Trophoblast cell (in vitro differentiated cells and primary cell): ENCODE measurements at regions not wholly inside any gene's neighbourhood (a gene's known extent, or its start where the extent isn't known, plus 50 kb on each side); places are given as distances from the start of the nearest gene placed in this dataset.
A peak's percentile ranks its signal among the peaks of the same experiment; 100 is the strongest.

Experiments used
- DNase-seq, 2 donors: peaks; one replicate each; pipeline ENCODE4 v3.0.0-alpha.2; 2016
- H2AFZ ChIP-seq: 2 replicates; pipeline ENCODE4 v1.6.1; 2013; ENCODE audit warnings: low read length, moderate library complexity, mild to moderate bottlenecking; ENCODE audit not compliant: insufficient read depth, poor library complexity
- H2AK5ac ChIP-seq: 2 replicates; pipeline ENCODE4 v1.6.1; 2013; ENCODE audit warnings: mild to moderate bottlenecking, low read length
- H2BK120ac ChIP-seq: 2 replicates; pipeline ENCODE4 v1.6.1; 2013; ENCODE audit warnings: low read length, mild to moderate bottlenecking, moderate library complexity; ENCODE audit not compliant: insufficient read depth, poor library complexity
- H2BK12ac ChIP-seq: 2 replicates; pipeline ENCODE4 v1.6.1; 2013; ENCODE audit warnings: mild to moderate bottlenecking, low read length, moderate library complexity
- H2BK5ac ChIP-seq: 2 replicates; pipeline ENCODE4 v1.6.1; 2013; ENCODE audit warnings: low read length, low read depth, moderate library complexity, mild to moderate bottlenecking; ENCODE audit not compliant: poor library complexity
- H3K14ac ChIP-seq: 2 replicates; pipeline ENCODE4 v1.6.1; 2013; ENCODE audit warnings: mild to moderate bottlenecking, low read length
- H3K18ac ChIP-seq: 2 replicates; pipeline ENCODE4 v1.6.1; 2013; ENCODE audit warnings: mild to moderate bottlenecking, low read length
- H3K23ac ChIP-seq: 2 replicates; pipeline ENCODE4 v1.6.1; 2013; ENCODE audit warnings: low read length
- H3K27ac ChIP-seq: 2 replicates; pipeline ENCODE4 v1.5.1; 2013; ENCODE audit warnings: low read depth, mild to moderate bottlenecking, inconsistent platforms, low read length, moderate library complexity
- H3K27me3 ChIP-seq: 2 replicates; pipeline ENCODE4 v1.6.1; 2013; ENCODE audit warnings: inconsistent platforms, mild to moderate bottlenecking, low read length, moderate library complexity; ENCODE audit not compliant: insufficient read depth
- H3K36me3 ChIP-seq, 2 experiments: 1 replicate in 1 of 2; 2 replicates in 1 of 2; pipeline ENCODE4 v1.6.1; 2013; ENCODE audit warnings: low read length in 2 of 2, mild to moderate bottlenecking in 2 of 2, moderate library complexity in 1 of 2; ENCODE audit not compliant: insufficient read depth in 2 of 2, control insufficient read depth in 1 of 2
- H3K4ac ChIP-seq: 2 replicates; pipeline ENCODE4 v1.6.1; 2013; ENCODE audit warnings: low read depth, mild to moderate bottlenecking, low read length, moderate library complexity
- H3K4me1 ChIP-seq, 2 experiments: 1 replicate in 1 of 2; 2 replicates in 1 of 2; pipeline ENCODE4 v1.6.1; 2013; ENCODE audit warnings: low read length in 2 of 2, mild to moderate bottlenecking in 2 of 2, moderate library complexity in 1 of 2; ENCODE audit not compliant: insufficient read depth in 2 of 2, control insufficient read depth in 1 of 2
- H3K4me2 ChIP-seq: 2 replicates; pipeline ENCODE4 v1.6.1; 2013; ENCODE audit warnings: inconsistent platforms, mild to moderate bottlenecking, low read length, moderate library complexity
- H3K4me3 ChIP-seq: 2 replicates; pipeline ENCODE4 v1.5.1; 2013; ENCODE audit warnings: mild to moderate bottlenecking, low read depth, low read length, inconsistent platforms
- H3K79me1 ChIP-seq: one replicate; pipeline ENCODE4 v1.6.1; 2013; ENCODE audit warnings: low read length
- H3K79me2 ChIP-seq: 2 replicates; pipeline ENCODE4 v1.6.1; 2013; ENCODE audit warnings: low read length, mild to moderate bottlenecking; ENCODE audit not compliant: control insufficient read depth, insufficient read depth, poor library complexity
- H3K9ac ChIP-seq: 2 replicates; pipeline ENCODE4 v1.6.1; 2013; ENCODE audit warnings: mild to moderate bottlenecking, low read length
- H3K9me3 ChIP-seq: 2 replicates; pipeline ENCODE4 v1.6.1; 2013; ENCODE audit warnings: low read depth, mild to moderate bottlenecking, control low read depth, inconsistent platforms, low read length; ENCODE audit not compliant: insufficient read depth
- H4K12ac ChIP-seq: 2 replicates; pipeline ENCODE4 v1.6.1; 2013; ENCODE audit warnings: low read depth, mild to moderate bottlenecking, low read length, moderate library complexity
- H4K8ac ChIP-seq: 2 replicates; pipeline ENCODE4 v1.6.1; 2013; ENCODE audit warnings: low read depth, mild to moderate bottlenecking, low read length, moderate library complexity
- H4K91ac ChIP-seq: one replicate; pipeline ENCODE4 v1.6.1; 2013; ENCODE audit warnings: low read depth, mild to moderate bottlenecking, low read length, moderate library complexity
- WGBS: extraction: QIAGEN DNeasy Blood & Tissue Kit; methylation state at CpG from one replicate; pipeline ENCODE4 v1.1.7; 2013; ENCODE audit warnings: missing lambda C conversion rate; ENCODE audit not compliant: insufficient read length, insufficient coverage; ENCODE audit errors: extremely low coverage; 5-methylcytosine and 5-hydroxymethylcytosine counted together

- Histone ChIP-seq H2AFZ (no peak overlapping the region), H3K9me3 (no peaks in the 10 kb centered on the region), H2BK12ac (no peak overlapping the region), H3K79me2 (no peaks in the 10 kb centered on the region), H3K27ac (no peak overlapping the region), H3K14ac (no peak overlapping the region), H3K18ac (no peak overlapping the region), H2BK120ac (no peak overlapping the region), H3K4me2 (no peak overlapping the region), H4K12ac (no peak overlapping the region), H3K79me1 (peaks cover 3% of the 10 kb centered on the region), H3K27me3 (no peaks in the 10 kb centered on the region), H3K9ac (no peak overlapping the region), H2AK5ac (no peak overlapping the region), H3K36me3 (no peaks in the 10 kb centered on the region), H3K4ac (no peak overlapping the region), H3K23ac (no peak overlapping the region), H3K4me1 (no peaks in the 10 kb centered on the region), H3K4me3 (no peak overlapping the region), H2BK5ac (no peak overlapping the region), H4K91ac (no peak overlapping the region), H4K8ac (no peak overlapping the region)
- no CpG with 5 or more reads among the region's 8 CpGs for WGBS
- peak; percentile 52 to 76 for DNase-seq
Observed at GRCh38 chr2:160920791-160921303, 239.4 kb upstream of the TANK start.

DNA sequence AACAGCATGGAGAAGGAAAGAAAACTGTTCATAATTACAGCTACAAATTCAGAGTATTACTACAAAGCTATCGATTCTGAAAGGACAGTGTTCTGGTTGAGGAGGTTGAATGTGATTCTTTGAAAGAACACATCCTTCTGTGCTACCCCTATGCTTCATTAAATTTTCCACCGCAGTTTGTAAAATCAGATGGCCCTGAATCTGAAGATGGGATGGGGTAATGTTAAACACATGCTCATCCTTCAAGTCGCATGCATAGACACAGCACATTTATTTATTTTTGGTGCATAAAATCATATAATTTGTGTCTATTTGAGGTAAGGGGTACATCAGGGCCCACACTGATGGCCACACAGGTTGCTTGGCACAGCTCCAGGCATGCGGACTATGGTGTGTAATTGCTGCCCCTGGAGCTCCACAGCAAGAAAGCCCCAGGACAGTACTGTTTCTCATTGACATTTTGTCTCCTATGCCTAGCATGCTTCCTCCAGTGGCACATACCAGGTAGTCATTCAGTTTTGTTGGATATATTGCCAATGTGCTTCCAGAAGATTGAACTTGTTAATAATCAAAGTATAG lies 238.8 kb upstream of the TANK start:
- H3K79me2 ChIP-seq = no peaks in the 10 kb centered on the region
- no CpG with 5 or more reads among the region's 4 CpGs for WGBS

DNA sequence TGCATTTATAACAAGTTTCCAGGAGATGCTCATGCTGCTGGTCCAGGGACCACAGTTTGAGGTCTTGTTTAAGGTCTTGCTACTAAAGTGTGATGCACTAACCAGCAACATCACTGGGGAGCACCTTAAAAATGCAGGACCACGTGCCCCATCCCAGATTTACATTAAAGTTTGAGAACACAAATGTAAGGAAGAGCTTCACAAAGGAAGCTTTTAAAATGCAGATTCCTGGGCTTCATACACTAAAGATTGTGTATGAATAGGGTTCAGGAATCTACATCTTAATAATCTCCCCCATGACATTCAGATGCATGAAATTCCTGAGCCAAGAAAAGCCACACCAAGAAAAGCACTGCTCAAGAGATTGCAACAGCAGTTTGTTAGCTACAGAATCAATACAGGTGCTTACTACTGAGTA lies 235.3 kb upstream of the TANK start:
- Histone ChIP-seq H3K4ac (no peak overlapping the region), H3K79me2 (no peaks in the 10 kb centered on the region), H2BK120ac (no peak overlapping the region), H3K4me3 (no peak overlapping the region), H3K4me1 (no peaks in the 10 kb centered on the region), H2AFZ (no peak overlapping the region), H3K27me3 (no peaks in the 10 kb centered on the region), H3K23ac (no peak overlapping the region), H3K9me3 (no peaks in the 10 kb centered on the region), H3K27ac (no peak overlapping the region), H2BK5ac (no peak overlapping the region), H3K36me3 (no peaks in the 10 kb centered on the region), H3K14ac (no peak overlapping the region), H4K8ac (no peak overlapping the region), H3K9ac (no peak overlapping the region), H4K91ac (no peak overlapping the region), H3K79me1 (no peaks in the 10 kb centered on the region), H2BK12ac (no peak overlapping the region), H4K12ac (no peak overlapping the region), H3K18ac (no peak overlapping the region), H2AK5ac (no peak overlapping the region), H3K4me2 (no peak overlapping the region)
- DNase-seq = peak in 1 of 2 donors; percentile 34
- WGBS = no CpG with 5 or more reads among the region's 1 CpG

More for the DNA sequence above, 238.8 kb upstream of the TANK start:
- Histone ChIP-seq H3K4me3 (no peak overlapping the region), H3K27me3 (no peaks in the 10 kb centered on the region), H3K27ac (no peak overlapping the region), H2AFZ (no peak overlapping the region), H2BK5ac (no peak overlapping the region), H3K36me3 (no peaks in the 10 kb centered on the region), H3K4me1 (no peaks in the 10 kb centered on the region), H3K18ac (no peak overlapping the region), H3K79me1 (peaks cover 3% of the 10 kb centered on the region), H3K4ac (no peak overlapping the region), H3K23ac (no peak overlapping the region), H3K9me3 (no peaks in the 10 kb centered on the region), H3K14ac (no peak overlapping the region), H2BK120ac (peak overlapping the region; percentile 16), H3K4me2 (no peak overlapping the region), H4K8ac (no peak overlapping the region), H3K9ac (no peak overlapping the region), H2BK12ac (no peak overlapping the region), H4K91ac (no peak overlapping the region), H4K12ac (no peak overlapping the region), H2AK5ac (peak overlapping the region; percentile 56)
- no peak for DNase-seq

DNA sequence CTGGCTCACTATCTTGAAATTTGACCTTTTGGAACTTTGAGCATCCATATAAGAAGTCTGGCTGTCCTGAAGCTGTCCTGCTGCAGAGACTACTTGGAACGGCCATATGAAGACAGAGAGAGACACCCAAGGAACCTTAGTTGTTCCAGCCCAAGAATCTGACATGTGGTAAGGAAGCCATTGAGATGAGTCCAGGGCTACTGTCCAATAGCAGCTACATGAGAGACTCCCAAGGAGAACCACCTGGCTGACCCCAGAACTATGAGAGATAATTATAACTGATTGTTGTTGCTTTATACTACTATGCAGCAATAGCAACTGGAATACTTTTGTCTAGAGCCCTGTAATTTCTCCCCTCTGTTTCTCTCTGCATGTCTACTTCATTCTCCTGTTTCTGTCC lies 234.3 kb upstream of the TANK start:
- Histone ChIP-seq H3K4me1 (no peaks in the 10 kb centered on the region), H3K9me3 (no peaks in the 10 kb centered on the region), H3K23ac (no peak overlapping the region), H4K8ac (no peak overlapping the region), H2AFZ (no peak overlapping the region), H3K9ac (no peak overlapping the region), H3K18ac (no peak overlapping the region), H3K27me3 (no peaks in the 10 kb centered on the region), H3K14ac (no peak overlapping the region), H3K4me3 (no peak overlapping the region), H3K4ac (no peak overlapping the region), H2AK5ac (no peak overlapping the region), H2BK12ac (no peak overlapping the region), H3K36me3 (no peaks in the 10 kb centered on the region), H2BK120ac (no peak overlapping the region), H4K91ac (no peak overlapping the region), H3K79me1 (no peaks in the 10 kb centered on the region), H4K12ac (no peak overlapping the region), H3K79me2 (no peaks in the 10 kb centered on the region), H3K4me2 (no peak overlapping the region), H3K27ac (no peak overlapping the region), H2BK5ac (no peak overlapping the region)
- WGBS = no CpG with 5 or more reads among the region's 1 CpG
- DNase-seq = peak in 1 of 2 donors; percentile 60
